Pons (tissue), 1 donor: ENCODE measurements at regions not wholly inside any gene's neighbourhood (a gene's known extent, or its start where the extent isn't known, plus 50 kb on each side); places are given as distances from the start of the nearest gene placed in this dataset.

Source experiments
- DNase-seq: peaks from one replicate; pipeline ENCODE4 v3.0.0-alpha.2; 2016; ENCODE audit warnings: low spot score

DNA sequence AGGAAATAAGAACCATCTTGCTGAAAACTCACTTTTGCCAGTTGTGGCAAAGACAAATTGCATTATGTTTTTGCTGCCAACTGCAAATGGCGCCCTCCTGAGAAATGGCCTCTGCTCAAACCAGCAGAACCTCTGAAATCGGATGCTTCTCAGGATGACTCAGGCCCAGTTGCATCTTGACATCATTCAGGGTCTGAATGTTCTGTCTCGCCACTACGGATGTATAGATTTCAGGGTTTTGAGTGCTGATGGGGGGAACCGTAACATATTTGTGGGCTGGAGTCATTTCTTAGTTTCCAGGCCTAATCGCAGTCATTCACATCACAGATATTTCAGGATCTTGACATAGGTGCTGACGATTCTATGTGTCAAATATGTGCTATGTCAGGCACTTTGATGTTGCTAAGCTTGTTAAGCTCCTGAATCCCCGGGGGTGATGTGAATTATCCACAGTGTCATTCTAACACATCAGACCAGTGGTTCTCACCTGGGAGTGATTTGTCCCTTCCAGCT lies 207.1 kb downstream of the NFATC2 start:
- DNase-seq = no peak

GRCh38 chr20:51334609-51335008 lies 207.9 kb downstream of the NFATC2 start:
- no peak for DNase-seq

- DNase-seq = no peak
Observed at GRCh38 chr20:51333971-51334370, 208.5 kb downstream of the NFATC2 start.

DNA sequence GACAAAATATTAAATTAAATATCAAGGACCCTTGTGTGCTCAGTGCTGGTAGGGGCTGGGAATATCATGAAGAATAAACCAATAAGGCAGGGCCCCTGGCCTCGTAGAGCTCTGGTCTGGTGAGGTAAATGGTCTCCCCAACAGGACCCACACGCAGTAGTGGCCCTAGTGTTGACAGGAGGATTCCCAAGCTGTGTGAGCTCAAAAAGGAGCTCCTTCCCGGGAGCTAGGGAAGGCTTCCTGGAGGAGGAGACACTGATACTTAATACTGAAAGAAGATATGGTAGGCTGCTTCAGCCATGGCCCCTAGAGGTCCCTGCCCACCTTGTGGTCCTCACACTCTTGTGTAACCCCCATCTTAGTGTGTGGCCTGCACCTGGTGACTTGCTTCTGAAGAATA lies 209.1 kb downstream of the NFATC2 start:
- no peak for DNase-seq

DNA sequence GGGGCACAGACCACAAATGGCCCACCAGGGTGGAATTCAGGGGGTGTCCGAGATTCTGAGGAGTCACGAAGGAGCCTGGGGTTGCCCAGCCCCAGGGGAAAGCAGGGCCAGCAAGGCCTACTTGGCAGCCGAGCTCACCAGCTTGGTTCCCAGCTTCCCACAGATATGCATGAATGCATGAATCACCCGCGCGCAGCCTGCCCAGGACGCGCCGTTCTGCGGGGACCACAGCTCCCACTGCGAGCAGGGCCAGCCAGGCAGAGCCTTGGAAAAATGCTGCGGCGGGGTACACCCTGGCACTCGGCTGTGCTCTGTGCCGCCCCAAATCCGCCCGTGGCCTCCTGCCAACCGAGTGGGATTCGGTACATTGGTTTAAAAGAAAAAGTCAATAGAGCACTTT lies 211.0 kb downstream of the NFATC2 start:
- no peak for DNase-seq

- no peak for DNase-seq
Observed at GRCh38 chr20:51329845-51330244, 212.7 kb downstream of the NFATC2 start.

DNA sequence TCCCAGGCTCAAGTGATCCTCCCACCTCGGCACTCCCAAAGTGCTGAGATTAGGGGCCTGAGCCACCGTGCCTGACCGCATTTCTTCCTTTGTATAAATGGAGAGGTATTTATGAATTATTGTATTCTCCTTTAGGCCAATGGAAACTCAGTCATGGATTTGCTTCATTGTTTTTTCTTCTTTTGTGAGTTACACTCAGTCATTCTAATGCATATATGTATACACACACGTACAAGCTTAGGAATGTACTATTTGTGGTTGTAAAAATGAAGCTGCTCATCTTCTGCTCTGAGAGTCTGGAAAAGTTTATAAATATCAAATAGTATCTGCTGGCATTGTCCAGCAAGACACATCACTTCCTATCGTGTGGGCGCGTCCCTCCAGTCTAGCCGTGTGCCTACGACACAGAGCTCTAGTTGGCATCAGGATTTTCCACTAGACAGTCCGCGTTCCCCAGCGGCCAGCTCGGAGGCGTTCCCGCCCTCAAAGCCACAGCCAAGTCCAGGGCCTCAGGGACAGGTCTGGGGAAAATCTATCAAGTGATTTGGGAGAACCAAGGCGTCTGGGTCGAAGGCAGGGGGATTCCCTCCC lies 215.2 kb downstream of the NFATC2 start:
- no peak for DNase-seq

DNA sequence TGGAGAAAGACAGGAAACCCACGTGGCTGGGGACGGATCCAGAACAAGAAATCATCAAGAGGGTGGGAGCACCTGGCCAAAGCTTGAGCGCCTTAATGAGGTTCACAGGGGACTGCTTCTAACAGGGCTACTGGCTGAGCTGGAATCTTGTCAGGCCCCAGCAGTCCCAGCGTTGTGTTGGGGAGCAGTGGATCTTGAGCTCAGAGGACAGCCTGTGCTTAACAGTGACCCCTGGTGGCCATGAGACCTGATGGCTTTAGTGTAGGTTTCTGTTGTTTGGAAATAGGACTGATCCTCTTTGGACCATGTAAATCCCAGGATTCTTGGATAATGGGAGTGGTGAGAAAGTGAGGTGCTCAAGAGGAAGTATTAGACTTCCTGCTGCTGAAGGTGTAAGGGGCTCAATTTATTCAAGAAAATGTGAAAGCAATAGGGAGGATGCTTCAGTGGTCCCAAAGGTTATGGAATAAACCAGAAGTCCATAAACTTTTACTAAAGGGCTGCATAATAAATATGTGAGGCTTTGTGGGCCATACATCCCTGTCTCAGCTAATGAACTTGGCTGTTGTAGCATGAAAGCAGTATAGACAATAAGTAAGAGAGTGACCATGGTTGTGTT lies 216.2 kb downstream of the NFATC2 start:
- DNase-seq = peak; percentile 36

DNA sequence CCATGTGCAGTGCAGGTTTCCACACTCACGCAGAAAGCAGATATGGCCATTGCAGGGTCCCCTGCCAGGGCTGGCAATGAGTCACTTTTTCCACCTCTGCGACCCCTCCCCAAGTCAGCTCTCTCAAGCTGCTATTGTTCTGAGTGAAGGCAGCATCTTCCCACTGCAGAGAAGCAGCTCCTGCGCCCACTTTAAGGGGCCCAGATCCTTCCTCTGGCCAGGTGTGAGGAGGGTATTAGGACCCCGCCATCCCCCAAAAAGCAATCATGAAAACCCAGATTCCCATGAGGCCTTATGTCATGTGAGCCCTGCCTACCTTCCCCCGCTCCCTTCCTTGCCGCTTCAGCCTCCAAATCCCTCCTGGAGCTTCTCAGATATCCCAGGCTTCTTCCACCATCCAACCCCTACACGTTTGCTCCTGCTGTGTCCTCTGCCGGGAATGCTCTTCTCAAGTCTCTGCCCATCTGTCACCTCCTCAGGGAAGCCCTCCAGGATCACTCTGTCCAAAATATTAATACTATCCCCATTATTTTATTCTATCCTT lies 220.3 kb downstream of the NFATC2 start:
- no peak for DNase-seq

- DNase-seq = no peak
Observed at GRCh38 chr20:51321343-51322163, 221.0 kb downstream of the NFATC2 start.

GRCh38 chr20:51319522-51319921 lies 223.0 kb downstream of the NFATC2 start:
- no peak for DNase-seq

GRCh38 chr20:51318058-51318949 lies 224.2 kb downstream of the NFATC2 start:
- DNase-seq = no peak

GRCh38 chr20:51315390-51315789 lies 227.1 kb downstream of the NFATC2 start:
- no peak for DNase-seq

- DNase-seq = no peak
Observed at GRCh38 chr20:51313358-51313827, 229.1 kb downstream of the NFATC2 start.

DNA sequence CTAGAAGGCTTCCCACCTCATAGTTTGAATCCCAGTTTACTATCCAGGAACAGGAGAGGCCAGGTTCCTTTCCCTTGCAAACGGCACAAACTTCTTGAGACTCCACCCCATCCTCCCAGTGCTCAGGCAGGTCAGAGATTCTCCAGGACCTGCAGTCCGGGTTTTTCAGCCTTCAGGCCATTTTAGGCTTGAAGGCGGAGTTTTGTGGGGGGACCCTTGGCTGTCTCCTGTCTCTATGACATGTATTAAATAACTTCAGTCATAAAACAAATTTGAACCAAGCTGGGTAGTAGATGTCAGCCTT lies 230.1 kb downstream of the NFATC2 start:
- DNase-seq = no peak

DNA sequence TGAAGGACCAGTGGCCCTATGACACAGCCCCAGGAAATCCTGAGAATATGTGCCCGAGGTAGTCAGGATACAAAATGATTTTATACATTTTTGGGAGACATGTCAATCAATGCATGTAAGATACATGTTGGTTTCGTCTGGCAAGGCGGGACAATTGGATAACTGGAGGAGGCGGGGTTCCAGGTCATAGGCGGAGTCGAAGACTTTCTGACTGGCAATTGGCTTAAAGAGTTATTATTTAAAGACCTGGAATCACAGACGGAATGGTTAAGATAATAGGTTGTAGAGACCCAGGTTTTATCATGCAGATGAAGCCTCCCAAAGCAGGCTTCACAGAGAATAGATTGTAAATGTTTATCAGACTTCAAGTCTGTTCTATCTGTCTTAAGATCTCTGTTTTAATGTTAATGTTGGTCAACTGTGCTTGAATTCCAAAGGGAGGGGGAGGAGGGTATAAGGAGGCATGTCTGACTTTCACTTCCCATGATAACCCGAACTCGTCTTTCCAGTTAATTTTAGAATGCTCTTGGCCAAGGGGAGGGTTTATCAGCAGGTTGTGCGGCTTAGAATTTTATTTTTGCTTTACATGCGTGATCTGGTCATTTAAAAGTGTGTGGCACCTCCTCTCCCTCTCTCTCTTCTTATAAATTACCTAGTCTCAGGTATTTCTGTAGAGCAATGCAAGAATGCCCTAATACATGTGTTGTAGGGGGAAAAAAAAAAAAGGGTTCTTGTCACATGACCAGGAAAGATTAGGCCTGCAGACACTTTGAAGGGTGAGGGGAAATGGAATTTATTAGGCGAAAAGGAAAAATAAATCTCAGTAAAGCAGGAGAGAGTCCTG lies 230.7 kb downstream of the NFATC2 start:
- peak; percentile 64 for DNase-seq

DNA sequence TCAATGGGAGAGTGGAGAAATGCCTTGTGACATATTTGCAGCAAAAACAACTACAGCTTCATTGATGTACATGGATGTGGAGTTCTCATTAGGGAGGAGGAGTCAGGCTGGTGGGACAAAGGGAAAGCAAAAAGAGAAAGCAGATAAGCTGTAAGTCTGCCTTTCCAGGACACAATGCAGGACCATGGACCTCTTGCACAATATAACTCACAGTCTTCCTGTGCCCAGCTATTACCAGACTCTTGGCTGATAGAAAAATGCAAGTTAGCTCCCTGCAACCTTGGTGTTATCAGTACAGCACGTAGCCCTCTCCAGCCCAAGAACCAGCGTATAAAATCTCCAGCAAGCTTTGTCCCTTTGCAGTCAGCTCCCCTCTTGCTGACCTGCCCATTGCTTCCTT lies 232.3 kb downstream of the NFATC2 start:
- DNase-seq = no peak

DNA sequence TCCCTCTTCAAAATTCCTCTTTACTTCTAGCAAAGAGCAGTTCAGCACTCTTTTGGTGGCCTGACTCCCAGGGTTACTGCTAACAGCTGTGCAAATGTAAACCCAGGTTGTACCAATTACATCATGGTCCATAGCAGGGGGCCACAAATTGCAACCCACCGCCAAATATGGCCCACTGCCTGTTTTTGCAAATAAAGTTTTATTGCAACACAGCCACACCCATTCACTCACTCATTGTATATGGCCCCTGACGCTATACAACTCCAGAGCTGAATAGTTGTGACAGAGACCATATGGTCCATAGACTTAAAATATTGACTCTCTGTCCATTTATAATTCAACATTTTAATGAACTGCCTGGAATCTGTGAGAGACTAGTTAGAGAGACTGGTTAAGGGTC lies 233.4 kb downstream of the NFATC2 start:
- no peak for DNase-seq

DNA sequence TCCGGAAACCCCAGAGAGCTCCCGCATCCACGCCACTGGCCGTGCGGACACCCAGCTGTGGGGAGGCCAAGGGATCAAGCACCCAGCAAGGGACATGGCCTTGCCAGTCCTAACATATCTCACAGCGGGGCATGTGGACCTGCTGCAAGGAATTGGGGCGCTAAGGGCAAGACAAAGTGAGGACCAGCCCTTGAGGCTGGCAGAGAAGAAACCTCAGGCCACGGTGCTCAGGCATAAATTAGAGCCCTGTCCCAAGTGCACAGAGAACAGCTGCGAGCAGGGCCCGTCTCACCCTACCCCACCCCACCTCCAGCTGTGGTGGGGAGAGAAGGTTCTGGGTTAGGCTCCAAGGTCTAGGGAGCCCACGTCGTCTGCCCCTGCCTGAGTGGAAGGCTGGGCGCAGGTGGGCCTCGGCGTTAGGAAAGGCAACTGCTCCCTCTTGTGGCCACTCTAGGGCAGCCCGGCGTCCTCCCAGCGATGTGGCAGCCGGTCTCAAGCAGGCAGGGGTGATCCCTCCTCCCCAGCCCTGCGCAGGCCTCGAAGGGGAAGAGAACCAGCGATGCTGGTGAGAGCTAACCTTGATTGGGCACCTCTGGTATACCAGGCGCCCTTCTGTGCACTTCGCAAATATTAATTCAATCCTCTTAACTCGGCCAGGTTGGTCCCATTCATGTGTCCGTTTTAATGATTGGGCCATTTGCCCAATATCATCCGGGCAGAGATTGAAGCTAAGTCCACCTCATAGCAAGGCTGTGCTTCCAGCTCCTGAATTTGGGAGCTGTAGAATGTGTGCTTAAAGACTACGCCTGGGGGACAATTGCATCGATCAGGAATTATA lies 235.8 kb downstream of the NFATC2 start:
- DNase-seq = peak; percentile 62

- DNase-seq = no peak
Observed at GRCh38 chr20:51306081-51306480, 236.4 kb downstream of the NFATC2 start.
